Esophagus squamous epithelium (tissue), 5 donors: ENCODE measurements at regions not wholly inside any gene's neighbourhood (a gene's known extent, or its start where the extent isn't known, plus 50 kb on each side); places are given as distances from the start of the nearest gene placed in this dataset.

Experiments
- DNase-seq: peaks from one replicate; lab custom pipeline; 2025; lab: John Stamatoyannopoulos, UW
- H3K27ac ChIP-seq, 4 donors: fragments of 200-600 bp; sonication (generic); one replicate each; pipeline ENCODE4 v1.5.1; 2016 to 2019; ENCODE audit warnings: mild to moderate bottlenecking in 1 of 4
- H3K27me3 ChIP-seq, 4 donors: fragments of 200-600 bp; sonication (generic); 1 replicate in 3 of 4; 2 replicates in 1 of 4; pipeline versions ENCODE4 v1.5.1 to v1.6.0; 2017 to 2021; ENCODE audit warnings: antibody characterized with exemption in 1 of 4
- H3K36me3 ChIP-seq, 3 donors: fragments of 200-600 bp; sonication (generic); one replicate each; pipeline ENCODE4 v1.5.1; 2016 to 2019
- H3K4me1 ChIP-seq, 3 donors: fragments of 200-600 bp; sonication (generic); one replicate each; pipeline ENCODE4 v1.5.1; 2017 to 2019
- H3K4me3 ChIP-seq, 4 donors: fragments of 200-600 bp; sonication (generic); 1 replicate in 3 of 4; 2 replicates in 1 of 4; pipeline ENCODE4 v1.5.1; 2016 to 2019; ENCODE audit warnings: mild to moderate bottlenecking in 2 of 4, moderate library complexity in 1 of 4
- H3K9me3 ChIP-seq, 3 donors: fragments of 200-600 bp; sonication (generic); one replicate each; pipeline ENCODE4 v1.5.1; 2016 to 2019
- CTCF ChIP-seq, 6 experiments: fragments of 450-650 bp in 4 of 6; fragments of 200-600 bp in 2 of 6; sonication (generic) in 2 of 6; IDR thresholded peaks; one replicate each; pipeline ENCODE4 v1.5.1; 2016 to 2019; ENCODE audit warnings: antibody characterized with exemption in 6 of 6, mild to moderate bottlenecking in 4 of 6, moderate library complexity in 4 of 6
- POLR2A ChIP-seq, 4 donors: fragments of 450-650 bp; IDR thresholded peaks; one replicate each; pipeline ENCODE4 v1.6.1; 2017; ENCODE audit warnings: antibody characterized with exemption in 4 of 4, mild to moderate bottlenecking in 4 of 4, moderate library complexity in 3 of 4
- WGBS, 2 donors: methylation state at CpG; one replicate each; pipeline ENCODE4 v1.1.5; 2018; 5-methylcytosine and 5-hydroxymethylcytosine counted together
- intact Hi-C: fragments of 100-400 bp; cut with DNase I; formaldehyde crosslinking; loops from one replicate; pipeline ENCODE4 v1.15.0; 2022
- donor health status: DM: yes; HTN: yes; CAD: no.

- no peaks in the 10 kb centered on the region for H3K36me3 ChIP-seq
- no peak for TF ChIP-seq CTCF (IDR thresholded peaks at IDR 0.05)
- no peak for TF ChIP-seq POLR2A (IDR thresholded peaks at IDR 0.05)
- H3K4me3 ChIP-seq: no peak overlapping the region
- intact Hi-C loops: no loop called here
- peaks cover 0 to 30% (median 7%) of the 10 kb centered on the region in 3 donors for H3K4me1 ChIP-seq
- no peak for DNase-seq
- H3K27me3 ChIP-seq: no peaks in the 10 kb centered on the region
- H3K9me3 ChIP-seq: no peaks in the 10 kb centered on the region
- H3K27ac ChIP-seq: no peak overlapping the region
These were observed 213.6 kb upstream of the ANKRD55 start for GRCh38 chr5:56446728-56447127.

- WGBS, 2 donors: 84 to 100% methylated on average over 2 of the region's 2 CpGs
- no peak overlapping the region for H3K4me3 ChIP-seq
- intact Hi-C loops: no loop called here
These were observed 210.7 kb upstream of the ANKRD55 start for GRCh38 chr5:56443826-56444225.

GRCh38 chr5:56440871-56441740 lies 208.0 kb upstream of the ANKRD55 start:
- no peaks in the 10 kb centered on the region for H3K9me3 ChIP-seq
- intact Hi-C loops: no loop called here
- peaks cover 0 to 17% (median 7%) of the 10 kb centered on the region in 3 donors for H3K4me1 ChIP-seq
- no peak for DNase-seq
- no peak overlapping the region for H3K4me3 ChIP-seq
- 36 to 43% methylated on average over 6 to 7 of the region's 7 CpGs for WGBS, 2 donors
- peak overlapping the region; percentile 59 to 74 (median 67) for H3K27ac ChIP-seq
- no peaks in the 10 kb centered on the region for H3K36me3 ChIP-seq
- no peak for TF ChIP-seq CTCF (IDR thresholded peaks at IDR 0.05)
- peak in 1 of 4 donors; percentile 15 for TF ChIP-seq POLR2A (IDR thresholded peaks at IDR 0.05)
- no peaks in the 10 kb centered on the region for H3K27me3 ChIP-seq

More at GRCh38 chr5:56443826-56444225, 210.7 kb upstream of the ANKRD55 start:
- TF ChIP-seq CTCF (IDR thresholded peaks at IDR 0.05) (no peak), POLR2A (IDR thresholded peaks at IDR 0.05) (no peak)
- Histone ChIP-seq H3K9me3 (no peaks in the 10 kb centered on the region), H3K27ac (no peak overlapping the region), H3K27me3 (no peaks in the 10 kb centered on the region), H3K36me3 (no peaks in the 10 kb centered on the region), H3K4me1 (peaks cover 0 to 27% (median 7%) of the 10 kb centered on the region in 3 donors)
- no peak for DNase-seq

GRCh38 chr5:56434986-56435385 lies 201.9 kb upstream of the ANKRD55 start:
- H3K27me3 ChIP-seq: no peaks in the 10 kb centered on the region
- intact Hi-C loops: no loop called here
- H3K4me1 ChIP-seq: no peaks in the 10 kb centered on the region
- H3K36me3 ChIP-seq: no peaks in the 10 kb centered on the region
- no peak for TF ChIP-seq CTCF (IDR thresholded peaks at IDR 0.05)
- no peak for TF ChIP-seq POLR2A (IDR thresholded peaks at IDR 0.05)
- H3K27ac ChIP-seq: no peak overlapping the region
- H3K4me3 ChIP-seq: no peak overlapping the region
- DNase-seq: no peak
- WGBS, 2 donors: 69 to 76% methylated on average over 3 of the region's 3 CpGs
- H3K9me3 ChIP-seq: no peaks in the 10 kb centered on the region

- no peak for DNase-seq
- H3K27me3 ChIP-seq: no peaks in the 10 kb centered on the region
- no peak overlapping the region for H3K4me3 ChIP-seq
- H3K4me1 ChIP-seq: no peaks in the 10 kb centered on the region
- WGBS, 2 donors: 70 to 77% methylated on average over 2 of the region's 2 CpGs
- no peaks in the 10 kb centered on the region for H3K36me3 ChIP-seq
- intact Hi-C loops: no loop called here
- no peak for TF ChIP-seq POLR2A (IDR thresholded peaks at IDR 0.05)
- H3K27ac ChIP-seq: no peak overlapping the region
- H3K9me3 ChIP-seq: no peaks in the 10 kb centered on the region
These were observed 200.0 kb upstream of the ANKRD55 start for GRCh38 chr5:56433039-56433617.
